A673 (cell line): ENCODE measurements at regions not wholly inside any gene's neighbourhood (a gene's known extent, or its start where the extent isn't known, plus 50 kb on each side); places are given as distances from the start of the nearest gene placed in this dataset.

Experiments
- EZH2 ChIP-seq: fragments of 200-600 bp; sonication (generic); IDR thresholded peaks from 2 replicates; pipeline ENCODE4 v1.6.1; 2017; ENCODE audit warnings: borderline replicate concordance, low read depth, mild to moderate bottlenecking, mixed read lengths, antibody characterized with exemption, low read length; ENCODE audit not compliant: poor library complexity, severe bottlenecking
- TF ChIP-seq, protein P1 (sequence below): fragments of 300-800, 200-600 bp; sonication (generic); conservative IDR thresholded peaks from 2 replicates; pipeline ENCODE4 v1.5.1; 2017; ENCODE audit warnings: low read depth, mild to moderate bottlenecking, antibody characterized with exemption, low read length, moderate library complexity, mixed read lengths

DNA sequence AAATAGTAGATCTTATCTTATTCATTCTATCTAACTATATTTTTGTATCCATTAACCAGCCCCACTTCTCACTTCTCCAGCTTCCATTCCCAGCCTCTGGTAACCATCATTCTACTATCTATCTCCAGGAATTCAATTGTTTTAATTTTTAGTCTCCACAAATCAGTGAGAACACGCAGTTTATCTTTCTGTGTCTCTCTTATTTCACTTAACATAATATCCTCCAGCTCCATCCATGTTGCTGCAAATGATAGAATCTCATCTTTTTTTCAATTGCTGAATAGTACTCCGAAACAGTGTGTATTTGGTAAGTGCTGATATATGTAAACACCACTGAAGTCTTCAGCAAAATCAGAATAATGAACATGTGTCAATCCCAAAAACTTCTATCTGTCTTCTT, 587.2 kb upstream of the ATP2B1 start:
- TF ChIP-seq, protein P1, sequence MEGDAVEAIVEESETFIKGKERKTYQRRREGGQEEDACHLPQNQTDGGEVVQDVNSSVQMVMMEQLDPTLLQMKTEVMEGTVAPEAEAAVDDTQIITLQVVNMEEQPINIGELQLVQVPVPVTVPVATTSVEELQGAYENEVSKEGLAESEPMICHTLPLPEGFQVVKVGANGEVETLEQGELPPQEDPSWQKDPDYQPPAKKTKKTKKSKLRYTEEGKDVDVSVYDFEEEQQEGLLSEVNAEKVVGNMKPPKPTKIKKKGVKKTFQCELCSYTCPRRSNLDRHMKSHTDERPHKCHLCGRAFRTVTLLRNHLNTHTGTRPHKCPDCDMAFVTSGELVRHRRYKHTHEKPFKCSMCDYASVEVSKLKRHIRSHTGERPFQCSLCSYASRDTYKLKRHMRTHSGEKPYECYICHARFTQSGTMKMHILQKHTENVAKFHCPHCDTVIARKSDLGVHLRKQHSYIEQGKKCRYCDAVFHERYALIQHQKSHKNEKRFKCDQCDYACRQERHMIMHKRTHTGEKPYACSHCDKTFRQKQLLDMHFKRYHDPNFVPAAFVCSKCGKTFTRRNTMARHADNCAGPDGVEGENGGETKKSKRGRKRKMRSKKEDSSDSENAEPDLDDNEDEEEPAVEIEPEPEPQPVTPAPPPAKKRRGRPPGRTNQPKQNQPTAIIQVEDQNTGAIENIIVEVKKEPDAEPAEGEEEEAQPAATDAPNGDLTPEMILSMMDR, result no peak
- no peak for TF ChIP-seq EZH2
